Upper lobe of left lung (tissue), 6 donors: ENCODE measurements at regions not wholly inside any gene's neighbourhood (a gene's known extent, or its start where the extent isn't known, plus 50 kb on each side); places are given as distances from the start of the nearest gene placed in this dataset.

Experiments used
- ATAC-seq, 2 donors: fragments of 200-7000 bp; cut with Tn5 transposase; one replicate each; pipeline ENCODE4 v1.9.1; 2022; ENCODE audit warnings: mild to moderate bottlenecking in 2 of 2, moderate library complexity in 2 of 2; ENCODE audit not compliant: low FRiP score in 2 of 2
- DNase-seq, 2 donors: peaks; one replicate each; pipeline ENCODE4 v3.0.0-alpha.2; 2019 to 2020
- H3K27ac ChIP-seq, 4 donors: fragments of 200-600 bp; sonication (generic); one replicate each; pipeline ENCODE4 v1.5.1; 2016 to 2019
- H3K27me3 ChIP-seq, 4 donors: fragments of 200-600 bp; sonication (generic); one replicate each; pipeline ENCODE4 v1.5.1; 2017 to 2019
- H3K36me3 ChIP-seq, 4 donors: fragments of 200-600 bp; sonication (generic); one replicate each; pipeline ENCODE4 v1.5.1; 2016 to 2019
- H3K4me1 ChIP-seq, 4 donors: fragments of 200-600 bp; sonication (generic); one replicate each; pipeline ENCODE4 v1.5.1; 2018 to 2019
- H3K4me3 ChIP-seq, 4 donors: fragments of 200-600 bp; sonication (generic); one replicate each; pipeline ENCODE4 v1.5.1; 2017 to 2019; ENCODE audit warnings: mild to moderate bottlenecking in 2 of 4, moderate library complexity in 1 of 4
- H3K9me3 ChIP-seq, 4 donors: fragments of 200-600 bp; sonication (generic); one replicate each; pipeline ENCODE4 v1.5.1; 2018 to 2019
- CTCF ChIP-seq, 6 experiments: fragments of 450-650 bp in 4 of 6; fragments of 200-600 bp in 2 of 6; sonication (generic) in 2 of 6; IDR thresholded peaks; one replicate each; pipeline ENCODE4 v1.5.1; 2016 to 2019; ENCODE audit warnings: antibody characterized with exemption in 6 of 6
- EP300 ChIP-seq, 4 donors: sonication (generic); formaldehyde crosslinking; IDR thresholded peaks; one replicate each; pipeline ENCODE4 v1.5.1; 2017; ENCODE audit warnings: antibody characterized with exemption in 4 of 4, control low read depth in 2 of 4
- POLR2A ChIP-seq, 4 donors: fragments of 450-650 bp; IDR thresholded peaks; one replicate each; pipeline ENCODE4 v1.5.1; 2016 to 2017; ENCODE audit warnings: antibody characterized with exemption in 4 of 4, mild to moderate bottlenecking in 2 of 4
- POLR2AphosphoS5 ChIP-seq, 2 donors: sonication (generic); formaldehyde crosslinking; IDR thresholded peaks; one replicate each; pipeline ENCODE4 v1.5.1; 2017; ENCODE audit warnings: antibody characterized with exemption in 2 of 2
- WGBS, 2 donors: methylation state at CpG; one replicate each; pipeline ENCODE4 v1.1.5; 2017 to 2018; 5-methylcytosine and 5-hydroxymethylcytosine counted together
- donor health status: DM: no; HTN: no; CAD: no; lungs with moderate emphysema.
- donor health status: DM: no; HTN: yes; CAD: no; lungs with severe emphysema.

GRCh38 chr10:117740088-117740487 is 197.5 kb downstream of the EMX2 start:
- TF ChIP-seq POLR2AphosphoS5 (IDR thresholded peaks at IDR 0.05) (no peak), CTCF (IDR thresholded peaks at IDR 0.05) (no peak)
- no peaks in the 10 kb centered on the region for H3K4me1 ChIP-seq
- 70 to 82% methylated on average over 1 of the region's 1 CpG for WGBS, 2 donors
- no peak overlapping the region for H3K4me3 ChIP-seq
- no peaks in the 10 kb centered on the region for H3K36me3 ChIP-seq
- no peaks in the 10 kb centered on the region for H3K9me3 ChIP-seq
- DNase-seq (no peak), ATAC-seq (no peak)
- no peak overlapping the region for H3K27ac ChIP-seq
- peaks cover 0 to 3% (median 0%) of the 10 kb centered on the region in 4 donors for H3K27me3 ChIP-seq

- H3K4me3 ChIP-seq: no peak overlapping the region
- H3K9me3 ChIP-seq: no peaks in the 10 kb centered on the region
- ATAC-seq: no peak
- H3K27ac ChIP-seq: no peak overlapping the region
- no peak for DNase-seq
- H3K4me1 ChIP-seq: no peaks in the 10 kb centered on the region
- no peaks in the 10 kb centered on the region for H3K27me3 ChIP-seq
- TF ChIP-seq EP300 (IDR thresholded peaks at IDR 0.05) (no peak), POLR2AphosphoS5 (IDR thresholded peaks at IDR 0.05) (no peak), CTCF (IDR thresholded peaks at IDR 0.05) (no peak), POLR2A (IDR thresholded peaks at IDR 0.05) (no peak)
- no peaks in the 10 kb centered on the region for H3K36me3 ChIP-seq
- WGBS, 2 donors: 57 to 81% methylated on average over 3 to 6 of the region's 6 CpGs
Measured at GRCh38 chr10:117740691-117741222, 198.2 kb downstream of the EMX2 start.

- Histone ChIP-seq H3K27me3 (no peaks in the 10 kb centered on the region), H3K4me3 (no peak overlapping the region), H3K36me3 (no peaks in the 10 kb centered on the region), H3K4me1 (no peaks in the 10 kb centered on the region), H3K9me3 (no peaks in the 10 kb centered on the region), H3K27ac (no peak overlapping the region)
- TF ChIP-seq EP300 (IDR thresholded peaks at IDR 0.05) (no peak), CTCF (IDR thresholded peaks at IDR 0.05) (no peak)
- 76 to 85% methylated on average over 4 of the region's 4 CpGs for WGBS, 2 donors
- ATAC-seq (no peak), DNase-seq (no peak)
Measured at GRCh38 chr10:117741524-117741923, 199.0 kb downstream of the EMX2 start.

GRCh38 chr10:117743509-117743908 is 201.0 kb downstream of the EMX2 start:
- Histone ChIP-seq H3K36me3 (no peaks in the 10 kb centered on the region), H3K27ac (no peak overlapping the region), H3K9me3 (no peaks in the 10 kb centered on the region), H3K4me3 (no peak overlapping the region), H3K4me1 (no peaks in the 10 kb centered on the region), H3K27me3 (no peaks in the 10 kb centered on the region)
- TF ChIP-seq POLR2A (IDR thresholded peaks at IDR 0.05): no peak
- TF ChIP-seq POLR2AphosphoS5 (IDR thresholded peaks at IDR 0.05): no peak
- no peak for TF ChIP-seq EP300 (IDR thresholded peaks at IDR 0.05)
- TF ChIP-seq CTCF (IDR thresholded peaks at IDR 0.05): no peak
- no peak for DNase-seq
- ATAC-seq: no peak
- 83 to 89% methylated on average over 7 of the region's 7 CpGs for WGBS, 2 donors

DNA sequence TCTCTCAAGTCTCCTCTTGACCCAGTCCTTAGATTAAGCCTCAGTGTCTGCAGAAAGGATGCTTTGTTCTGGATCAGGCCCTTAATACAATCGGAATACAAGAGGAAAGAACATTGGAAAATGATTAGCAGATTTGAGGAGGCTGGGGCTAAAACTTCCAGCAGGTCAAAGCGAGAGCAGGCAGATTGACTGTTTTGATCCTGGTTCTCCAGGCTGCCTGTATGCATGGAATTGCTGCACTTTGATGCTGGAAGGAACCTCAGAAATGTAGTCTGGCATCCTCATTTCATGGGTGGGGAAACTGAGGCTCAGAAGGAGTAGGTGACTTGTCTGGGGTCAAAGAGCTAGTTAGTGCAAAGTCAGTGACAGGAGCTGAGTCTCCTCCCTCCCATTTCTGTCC is 202.8 kb downstream of the EMX2 start:
- WGBS, 2 donors: 71 to 83% methylated on average over 2 of the region's 2 CpGs
- DNase-seq (no peak), ATAC-seq (no peak)
- Histone ChIP-seq H3K36me3 (no peaks in the 10 kb centered on the region), H3K27me3 (no peaks in the 10 kb centered on the region), H3K4me1 (no peaks in the 10 kb centered on the region), H3K9me3 (no peaks in the 10 kb centered on the region), H3K27ac (no peak overlapping the region), H3K4me3 (no peak overlapping the region)
- TF ChIP-seq POLR2A (IDR thresholded peaks at IDR 0.05) (no peak), EP300 (IDR thresholded peaks at IDR 0.05) (no peak), CTCF (IDR thresholded peaks at IDR 0.05) (no peak), POLR2AphosphoS5 (IDR thresholded peaks at IDR 0.05) (no peak)
